ENCODE measurements at regions not wholly inside any gene's neighbourhood (a gene's known extent, or its start where the extent isn't known, plus 50 kb on each side); places are given as distances from the start of the nearest gene placed in this dataset.

DNA sequence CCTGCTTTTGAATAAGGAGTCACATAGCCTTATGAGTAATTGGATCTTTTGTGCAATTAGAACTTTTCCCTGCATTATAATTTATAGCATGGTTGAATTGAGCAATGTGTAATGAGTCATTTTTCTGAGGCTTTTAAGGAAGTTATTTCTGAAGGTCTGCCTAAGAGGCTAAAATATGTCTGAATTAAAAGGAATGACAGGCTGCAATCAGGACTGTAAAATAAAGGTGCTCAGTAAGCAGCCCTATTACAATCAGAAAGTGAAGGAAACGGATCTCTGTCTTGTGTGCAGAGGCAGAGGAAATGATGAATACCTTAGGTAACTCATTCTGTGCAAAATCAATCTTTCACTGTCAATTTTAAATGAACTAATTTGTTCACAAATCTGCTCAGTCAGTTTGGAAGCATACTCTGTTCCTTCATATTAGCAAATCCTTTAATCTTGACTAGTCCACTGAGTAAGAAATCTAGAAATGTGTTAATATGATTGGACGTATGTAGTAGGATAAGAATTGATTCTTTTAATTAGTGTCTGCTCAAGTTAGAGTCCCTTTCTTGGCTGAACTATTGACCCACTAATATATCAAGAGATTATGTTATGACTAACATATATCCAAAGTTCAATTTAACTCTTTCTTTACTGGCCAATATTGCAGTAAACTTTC, 290.1 kb downstream of the ZIC1 start:
- no peak for TF ChIP-seq TCF12 (IDR thresholded peaks at IDR 0.05; ENCODE audit: low read depth)
- TF ChIP-seq RAD21 (IDR thresholded peaks at IDR 0.05; ENCODE audit: low read depth), result no peak
- no peak for TF ChIP-seq TEAD4 (IDR thresholded peaks at IDR 0.05)
- TF ChIP-seq CREB1 (IDR thresholded peaks at IDR 0.05; ENCODE audit: low read depth), result no peak
- TF ChIP-seq NFIC (IDR thresholded peaks at IDR 0.05), result no peak
- TF ChIP-seq YY1 (IDR thresholded peaks at IDR 0.05; ENCODE audit: low read depth), result no peak
- TF ChIP-seq, protein P1, sequence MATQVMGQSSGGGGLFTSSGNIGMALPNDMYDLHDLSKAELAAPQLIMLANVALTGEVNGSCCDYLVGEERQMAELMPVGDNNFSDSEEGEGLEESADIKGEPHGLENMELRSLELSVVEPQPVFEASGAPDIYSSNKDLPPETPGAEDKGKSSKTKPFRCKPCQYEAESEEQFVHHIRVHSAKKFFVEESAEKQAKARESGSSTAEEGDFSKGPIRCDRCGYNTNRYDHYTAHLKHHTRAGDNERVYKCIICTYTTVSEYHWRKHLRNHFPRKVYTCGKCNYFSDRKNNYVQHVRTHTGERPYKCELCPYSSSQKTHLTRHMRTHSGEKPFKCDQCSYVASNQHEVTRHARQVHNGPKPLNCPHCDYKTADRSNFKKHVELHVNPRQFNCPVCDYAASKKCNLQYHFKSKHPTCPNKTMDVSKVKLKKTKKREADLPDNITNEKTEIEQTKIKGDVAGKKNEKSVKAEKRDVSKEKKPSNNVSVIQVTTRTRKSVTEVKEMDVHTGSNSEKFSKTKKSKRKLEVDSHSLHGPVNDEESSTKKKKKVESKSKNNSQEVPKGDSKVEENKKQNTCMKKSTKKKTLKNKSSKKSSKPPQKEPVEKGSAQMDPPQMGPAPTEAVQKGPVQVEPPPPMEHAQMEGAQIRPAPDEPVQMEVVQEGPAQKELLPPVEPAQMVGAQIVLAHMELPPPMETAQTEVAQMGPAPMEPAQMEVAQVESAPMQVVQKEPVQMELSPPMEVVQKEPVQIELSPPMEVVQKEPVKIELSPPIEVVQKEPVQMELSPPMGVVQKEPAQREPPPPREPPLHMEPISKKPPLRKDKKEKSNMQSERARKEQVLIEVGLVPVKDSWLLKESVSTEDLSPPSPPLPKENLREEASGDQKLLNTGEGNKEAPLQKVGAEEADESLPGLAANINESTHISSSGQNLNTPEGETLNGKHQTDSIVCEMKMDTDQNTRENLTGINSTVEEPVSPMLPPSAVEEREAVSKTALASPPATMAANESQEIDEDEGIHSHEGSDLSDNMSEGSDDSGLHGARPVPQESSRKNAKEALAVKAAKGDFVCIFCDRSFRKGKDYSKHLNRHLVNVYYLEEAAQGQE (IDR thresholded peaks at IDR 0.05; ENCODE audit: low read depth), result no peak
- TF ChIP-seq CEBPB (IDR thresholded peaks at IDR 0.05), result peak; percentile 58; the same call in 1 of the 2 replicates

DNA sequence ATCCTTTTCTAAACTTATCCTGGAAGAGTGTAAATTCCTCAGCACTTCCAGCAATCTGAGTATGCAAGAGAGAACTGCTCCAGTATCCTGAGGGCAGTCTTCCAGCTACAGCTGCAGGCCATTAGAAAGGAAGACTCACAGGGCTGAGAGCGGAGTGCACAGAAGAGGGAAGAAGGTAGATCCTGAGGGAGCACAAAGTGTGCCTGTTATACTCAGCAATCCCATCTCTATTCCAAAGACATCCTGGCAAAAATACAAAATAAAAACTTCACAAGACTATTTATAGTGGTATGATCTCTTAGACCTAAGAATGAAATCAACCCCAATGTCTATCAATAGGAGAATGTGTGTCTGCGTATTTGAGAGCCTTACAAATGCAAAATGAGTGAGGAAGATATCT, 292.0 kb downstream of the ZIC1 start:
- no peak for TF ChIP-seq TAF1 (IDR thresholded peaks at IDR 0.05; ENCODE audit: low read depth)
- TF ChIP-seq ZBTB7A (IDR thresholded peaks at IDR 0.05; ENCODE audit: low read depth), result no peak
- TF ChIP-seq YY1 (IDR thresholded peaks at IDR 0.05; ENCODE audit: low read depth), result no peak
- no peak for TF ChIP-seq TCF12 (IDR thresholded peaks at IDR 0.05; ENCODE audit: low read depth)
- TF ChIP-seq TEAD4 (IDR thresholded peaks at IDR 0.05), result no peak
- no peak for TF ChIP-seq NFIC (IDR thresholded peaks at IDR 0.05)

DNA sequence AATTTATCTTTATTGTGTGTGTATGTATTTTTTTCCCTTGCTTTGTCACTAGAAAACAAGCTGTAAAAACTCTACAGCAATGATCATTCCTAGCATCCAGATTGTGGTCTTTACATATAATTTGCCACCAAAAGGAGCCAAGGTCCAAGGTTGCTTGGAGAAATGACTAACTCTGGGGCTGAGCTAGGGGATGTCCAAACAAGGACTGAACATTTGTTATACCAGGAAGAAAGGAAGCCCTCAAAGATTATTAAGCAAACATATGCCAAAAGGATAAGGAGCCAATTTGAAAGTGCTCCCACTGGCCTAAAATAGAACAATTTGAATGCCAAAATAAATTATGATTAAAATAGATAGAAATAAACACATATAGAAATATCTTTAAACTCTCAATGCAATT, 293.3 kb downstream of the ZIC1 start:
- TF ChIP-seq TCF12 (IDR thresholded peaks at IDR 0.05; ENCODE audit: low read depth), result no peak
- TF ChIP-seq RAD21 (IDR thresholded peaks at IDR 0.05; ENCODE audit: low read depth), result no peak
- TF ChIP-seq, protein P2, sequence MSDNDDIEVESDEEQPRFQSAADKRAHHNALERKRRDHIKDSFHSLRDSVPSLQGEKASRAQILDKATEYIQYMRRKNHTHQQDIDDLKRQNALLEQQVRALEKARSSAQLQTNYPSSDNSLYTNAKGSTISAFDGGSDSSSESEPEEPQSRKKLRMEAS (IDR thresholded peaks at IDR 0.05), result no peak
- no peak for TF ChIP-seq TEAD4 (IDR thresholded peaks at IDR 0.05)
- TF ChIP-seq, protein P1 (IDR thresholded peaks at IDR 0.05; ENCODE audit: low read depth), result no peak
- no peak for TF ChIP-seq EGR1 (IDR thresholded peaks at IDR 0.05)
- no peak for TF ChIP-seq YY1 (IDR thresholded peaks at IDR 0.05; ENCODE audit: low read depth)
- no peak for TF ChIP-seq FOXM1 (IDR thresholded peaks at IDR 0.05; ENCODE audit: borderline replicate concordance, low read depth)
- no peak for TF ChIP-seq NFIC (IDR thresholded peaks at IDR 0.05)
- no peak for TF ChIP-seq EP300 (IDR thresholded peaks at IDR 0.05; ENCODE audit: borderline replicate concordance)
- no peak for TF ChIP-seq CREB1 (IDR thresholded peaks at IDR 0.05; ENCODE audit: low read depth)
- TF ChIP-seq, protein P3, sequence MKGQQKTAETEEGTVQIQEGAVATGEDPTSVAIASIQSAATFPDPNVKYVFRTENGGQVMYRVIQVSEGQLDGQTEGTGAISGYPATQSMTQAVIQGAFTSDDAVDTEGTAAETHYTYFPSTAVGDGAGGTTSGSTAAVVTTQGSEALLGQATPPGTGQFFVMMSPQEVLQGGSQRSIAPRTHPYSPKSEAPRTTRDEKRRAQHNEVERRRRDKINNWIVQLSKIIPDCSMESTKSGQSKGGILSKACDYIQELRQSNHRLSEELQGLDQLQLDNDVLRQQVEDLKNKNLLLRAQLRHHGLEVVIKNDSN (IDR thresholded peaks at IDR 0.05), result no peak
- TF ChIP-seq ZBTB7A (IDR thresholded peaks at IDR 0.05; ENCODE audit: low read depth), result no peak
- TF ChIP-seq CEBPB (IDR thresholded peaks at IDR 0.05), result no peak
- no peak for TF ChIP-seq TAF1 (IDR thresholded peaks at IDR 0.05; ENCODE audit: low read depth)

DNA sequence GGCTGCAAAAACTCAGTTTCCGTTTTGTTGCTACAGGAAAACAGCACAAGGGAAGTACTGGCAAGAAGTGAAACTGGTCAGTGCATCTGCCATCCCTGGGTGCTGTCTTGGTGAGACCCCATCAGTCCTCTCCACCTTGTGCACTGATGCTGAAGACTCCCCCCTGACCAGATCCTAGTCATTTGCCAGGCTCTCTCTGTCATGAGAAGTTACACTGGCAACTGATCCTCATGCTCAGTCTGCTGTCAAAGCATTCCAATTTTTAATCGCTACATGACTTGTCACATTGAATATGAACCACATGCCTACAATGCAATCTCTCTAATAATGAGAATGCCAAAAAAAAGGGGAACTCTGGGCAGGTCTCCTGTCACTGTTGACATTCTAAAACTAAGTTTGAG, 296.5 kb downstream of the ZIC1 start:
- TF ChIP-seq ZBTB7A (IDR thresholded peaks at IDR 0.05; ENCODE audit: low read depth) (no peak), CREB1 (IDR thresholded peaks at IDR 0.05; ENCODE audit: low read depth) (no peak), TEAD4 (IDR thresholded peaks at IDR 0.05) (no peak), CEBPB (IDR thresholded peaks at IDR 0.05) (no peak), YY1 (IDR thresholded peaks at IDR 0.05; ENCODE audit: low read depth) (no peak), TCF12 (IDR thresholded peaks at IDR 0.05; ENCODE audit: low read depth) (no peak)
- TF ChIP-seq, protein P3 (IDR thresholded peaks at IDR 0.05), result no peak

DNA sequence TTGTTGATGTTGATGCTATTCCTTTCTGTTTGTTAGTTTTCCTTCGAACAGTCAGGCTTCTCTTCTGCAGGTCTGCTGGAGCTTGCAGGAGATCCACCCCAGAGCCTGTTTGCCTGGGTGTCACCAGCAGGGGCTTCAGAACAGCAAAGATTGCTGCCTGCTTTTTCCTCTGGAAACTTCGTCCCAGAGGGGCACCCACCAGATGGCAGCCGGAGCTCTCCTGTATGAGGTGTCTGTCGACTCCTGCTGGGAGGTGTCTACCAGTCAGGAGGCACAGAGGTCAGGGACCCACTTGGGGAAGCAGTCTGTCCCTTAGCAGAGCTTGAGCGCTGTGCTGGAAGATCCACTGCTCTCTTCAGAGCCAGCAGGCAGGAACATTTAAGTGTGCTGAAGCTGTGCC, 303.2 kb downstream of the ZIC1 start:
- TF ChIP-seq CEBPB (IDR thresholded peaks at IDR 0.05) (no peak), NFIC (IDR thresholded peaks at IDR 0.05) (no peak), ZBTB7A (IDR thresholded peaks at IDR 0.05; ENCODE audit: low read depth) (no peak), TCF12 (IDR thresholded peaks at IDR 0.05; ENCODE audit: low read depth) (no peak), TAF1 (IDR thresholded peaks at IDR 0.05; ENCODE audit: low read depth) (no peak), RAD21 (IDR thresholded peaks at IDR 0.05; ENCODE audit: low read depth) (no peak), TEAD4 (IDR thresholded peaks at IDR 0.05) (no peak), EP300 (IDR thresholded peaks at IDR 0.05; ENCODE audit: borderline replicate concordance) (no peak)
- TF ChIP-seq, protein P2 (IDR thresholded peaks at IDR 0.05), result no peak
